Vagina (tissue), 2 donors: ENCODE measurements at regions not wholly inside any gene's neighbourhood (a gene's known extent, or its start where the extent isn't known, plus 50 kb on each side); places are given as distances from the start of the nearest gene placed in this dataset.
A peak's percentile ranks its signal among the peaks of the same experiment; 100 is the strongest.

Experiments used
- DNase-seq, 2 donors: peaks; one replicate each; pipeline ENCODE4 v3.0.0-alpha.2; 2017; ENCODE audit errors: extremely low spot score in 2 of 2
- H3K27ac ChIP-seq: fragments of 200-600 bp; sonication (generic); one replicate; pipeline ENCODE4 v1.5.1; 2019
- H3K27me3 ChIP-seq: fragments of 200-600 bp; sonication (generic); one replicate; pipeline ENCODE4 v1.5.1; 2019
- H3K36me3 ChIP-seq, 2 donors: fragments of 200-600 bp; sonication (generic); one replicate each; pipeline ENCODE4 v1.5.1; 2017 to 2019
- H3K4me1 ChIP-seq: fragments of 200-600 bp; sonication (generic); one replicate; pipeline ENCODE4 v1.5.1; 2019
- H3K4me3 ChIP-seq, 2 donors: fragments of 200-600 bp; sonication (generic); 1 replicate in 1 of 2; 2 replicates in 1 of 2; pipeline ENCODE4 v1.5.1; 2016 to 2019
- H3K9me3 ChIP-seq: fragments of 200-600 bp; sonication (generic); one replicate; pipeline ENCODE4 v1.5.1; 2019
- CTCF ChIP-seq, 3 experiments: fragments of 450-650 bp in 2 of 3; fragments of 200-600 bp in 1 of 3; sonication (generic) in 1 of 3; IDR thresholded peaks; one replicate each; pipeline ENCODE4 v1.5.1; 2017 to 2019; ENCODE audit warnings: antibody characterized with exemption in 3 of 3, mild to moderate bottlenecking in 2 of 3, moderate library complexity in 2 of 3
- POLR2A ChIP-seq, 2 donors: fragments of 450-650 bp; IDR thresholded peaks; one replicate each; pipeline ENCODE4 v1.6.1; 2017; ENCODE audit warnings: antibody characterized with exemption in 2 of 2, mild to moderate bottlenecking in 2 of 2, moderate library complexity in 2 of 2
- POLR2AphosphoS5 ChIP-seq, 2 donors: sonication (generic); formaldehyde crosslinking; IDR thresholded peaks; one replicate each; pipeline ENCODE4 v1.9.0; 2017; ENCODE audit warnings: antibody characterized with exemption in 2 of 2, mild to moderate bottlenecking in 2 of 2, low read depth in 1 of 2; ENCODE audit not compliant: insufficient read depth in 1 of 2
- intact Hi-C: fragments of 100-400 bp; cut with DNase I; formaldehyde crosslinking; loops from one replicate; pipeline ENCODE4 v1.15.1; 2023

GRCh38 chrX:79079477-79079876 lies 65.0 kb upstream of the GPR174 start:
- H3K27ac ChIP-seq: no peak overlapping the region
- DNase-seq: no peak
- no peaks in the 10 kb centered on the region for H3K27me3 ChIP-seq
- no peaks in the 10 kb centered on the region for H3K9me3 ChIP-seq
- TF ChIP-seq CTCF (IDR thresholded peaks at IDR 0.05): no peak
- no peak for TF ChIP-seq POLR2A (IDR thresholded peaks at IDR 0.05)
- no peak for TF ChIP-seq POLR2AphosphoS5 (IDR thresholded peaks at IDR 0.05; ENCODE audit: insufficient read depth in 1 of 2, low read depth in 1 of 2)
- no peak overlapping the region for H3K4me3 ChIP-seq
- H3K36me3 ChIP-seq: no peaks in the 10 kb centered on the region
- no peaks in the 10 kb centered on the region for H3K4me1 ChIP-seq
- intact Hi-C loops: no loop called here

- Histone ChIP-seq H3K36me3 (no peaks in the 10 kb centered on the region), H3K4me3 (no peak overlapping the region), H3K27ac (no peak overlapping the region), H3K27me3 (no peaks in the 10 kb centered on the region), H3K4me1 (no peaks in the 10 kb centered on the region), H3K9me3 (no peaks in the 10 kb centered on the region)
- no peak for TF ChIP-seq CTCF (IDR thresholded peaks at IDR 0.05)
- DNase-seq: no peak
- intact Hi-C loops: no loop called here
These were observed 64.3 kb upstream of the GPR174 start for GRCh38 chrX:79080141-79080540.

GRCh38 chrX:79081895-79082512 lies 62.5 kb upstream of the GPR174 start:
- no peaks in the 10 kb centered on the region for H3K27me3 ChIP-seq
- no peaks in the 10 kb centered on the region for H3K4me1 ChIP-seq
- H3K9me3 ChIP-seq: no peaks in the 10 kb centered on the region
- TF ChIP-seq CTCF (IDR thresholded peaks at IDR 0.05) (peak; percentile 26 to 42 (median 27)), POLR2A (IDR thresholded peaks at IDR 0.05) (no peak)
- DNase-seq: no peak
- H3K4me3 ChIP-seq: no peak overlapping the region
- no peaks in the 10 kb centered on the region for H3K36me3 ChIP-seq
- H3K27ac ChIP-seq: no peak overlapping the region
- intact Hi-C loops: no loop called here

GRCh38 chrX:79082899-79083298 lies 61.6 kb upstream of the GPR174 start:
- no peaks in the 10 kb centered on the region for H3K36me3 ChIP-seq
- no peaks in the 10 kb centered on the region for H3K4me1 ChIP-seq
- no peak overlapping the region for H3K27ac ChIP-seq
- no peaks in the 10 kb centered on the region for H3K9me3 ChIP-seq
- intact Hi-C loops: no loop called here
- no peak for DNase-seq
- no peaks in the 10 kb centered on the region for H3K27me3 ChIP-seq
- no peak overlapping the region for H3K4me3 ChIP-seq
- TF ChIP-seq POLR2A (IDR thresholded peaks at IDR 0.05) (no peak), POLR2AphosphoS5 (IDR thresholded peaks at IDR 0.05; ENCODE audit: insufficient read depth in 1 of 2, low read depth in 1 of 2) (no peak), CTCF (IDR thresholded peaks at IDR 0.05) (no peak)

GRCh38 chrX:79084923-79085322 lies 59.6 kb upstream of the GPR174 start:
- Histone ChIP-seq H3K27me3 (no peaks in the 10 kb centered on the region), H3K4me3 (no peak overlapping the region), H3K9me3 (no peaks in the 10 kb centered on the region), H3K27ac (no peak overlapping the region), H3K4me1 (no peaks in the 10 kb centered on the region), H3K36me3 (no peaks in the 10 kb centered on the region)
- intact Hi-C loops: no loop called here
- no peak for DNase-seq
- TF ChIP-seq POLR2A (IDR thresholded peaks at IDR 0.05) (no peak), CTCF (IDR thresholded peaks at IDR 0.05) (no peak), POLR2AphosphoS5 (IDR thresholded peaks at IDR 0.05; ENCODE audit: insufficient read depth in 1 of 2, low read depth in 1 of 2) (no peak)
